GM18868 (cell line): ENCODE measurements at regions not wholly inside any gene's neighbourhood (a gene's known extent, or its start where the extent isn't known, plus 50 kb on each side); places are given as distances from the start of the nearest gene placed in this dataset.

Source experiments
- ATAC-seq: cut with Tn5 transposase; IDR thresholded peaks from one replicate; pipeline ENCODE4 v1.9.1; 2021; ENCODE audit warnings: mild to moderate bottlenecking, moderate library complexity; ENCODE audit not compliant: unreplicated experiment

GRCh38 chr2:181185421-181185820 is 205.0 kb downstream of the UBE2E3 start:
- ATAC-seq = no peak

GRCh38 chr2:181185948-181186347 is 205.5 kb downstream of the UBE2E3 start:
- ATAC-seq = no peak

- ATAC-seq = no peak
Measured at GRCh38 chr2:181188605-181189004, 208.2 kb downstream of the UBE2E3 start.

- no peak for ATAC-seq
Measured at GRCh38 chr2:181189951-181190350, 209.5 kb downstream of the UBE2E3 start.

- no peak for ATAC-seq
Measured at GRCh38 chr2:181190711-181191110, 210.3 kb downstream of the UBE2E3 start.

- ATAC-seq = no peak
Measured at GRCh38 chr2:181193550-181193949, 213.1 kb downstream of the UBE2E3 start.

GRCh38 chr2:181196401-181196800 is 216.0 kb downstream of the UBE2E3 start:
- ATAC-seq = no peak

GRCh38 chr2:181197140-181197760 is 216.8 kb downstream of the UBE2E3 start:
- ATAC-seq = peak; percentile 71

GRCh38 chr2:181198183-181198864 is 217.9 kb downstream of the UBE2E3 start:
- ATAC-seq = no peak

GRCh38 chr2:181203412-181203811 is 223.0 kb downstream of the UBE2E3 start:
- ATAC-seq = no peak

- ATAC-seq = no peak
Measured at GRCh38 chr2:181203916-181204315, 223.5 kb downstream of the UBE2E3 start.

- no peak for ATAC-seq
Measured at GRCh38 chr2:181218401-181218821, 238.0 kb downstream of the UBE2E3 start.

- ATAC-seq = no peak
Measured at GRCh38 chr2:181223234-181223633, 234.0 kb upstream of the ITGA4 start.

- no peak for ATAC-seq
Measured at GRCh38 chr2:181224866-181225265, 232.3 kb upstream of the ITGA4 start.

- ATAC-seq = no peak
Measured at GRCh38 chr2:181228661-181229060, 228.5 kb upstream of the ITGA4 start.

- no peak for ATAC-seq
Measured at GRCh38 chr2:181231151-181231550, 226.0 kb upstream of the ITGA4 start.

- ATAC-seq = no peak
Measured at GRCh38 chr2:181231886-181232621, 225.1 kb upstream of the ITGA4 start.

GRCh38 chr2:181234487-181234891 is 222.7 kb upstream of the ITGA4 start:
- ATAC-seq = no peak

- ATAC-seq = no peak
Measured at GRCh38 chr2:181235011-181235410, 222.2 kb upstream of the ITGA4 start.

GRCh38 chr2:181235683-181236459 is 221.3 kb upstream of the ITGA4 start:
- ATAC-seq = peak; percentile 97

- no peak for ATAC-seq
Measured at GRCh38 chr2:181239201-181239799, 217.9 kb upstream of the ITGA4 start.
